ENCODE measurements at regions not wholly inside any gene's neighbourhood (a gene's known extent, or its start where the extent isn't known, plus 50 kb on each side); places are given as distances from the start of the nearest gene placed in this dataset.

GRCh38 chr6:147740326-147740725 lies 231.8 kb downstream of the SAMD5 start:
- in situ Hi-C loops (cut with MboI; ENCODE audit: low pct_unique_long_range_greater_than_20kb, low sequenced_read_pairs, unreplicated experiment), result no loop called here
- DNase-seq (ENCODE audit: low spot score), result no peak
- no peak for TF ChIP-seq CTCF (IDR thresholded peaks at IDR 0.05; ENCODE audit: extremely low read depth, insufficient read depth, missing control alignments)

GRCh38 chr6:147740916-147741315 lies 232.4 kb downstream of the SAMD5 start:
- DNase-seq (ENCODE audit: low spot score), result no peak
- TF ChIP-seq CTCF (IDR thresholded peaks at IDR 0.05; ENCODE audit: extremely low read depth, insufficient read depth, missing control alignments), result no peak
- in situ Hi-C loops (cut with MboI; ENCODE audit: low pct_unique_long_range_greater_than_20kb, low sequenced_read_pairs, unreplicated experiment), result no loop called here

- no peak for TF ChIP-seq CTCF (IDR thresholded peaks at IDR 0.05; ENCODE audit: extremely low read depth, insufficient read depth, missing control alignments)
- in situ Hi-C loops (cut with MboI; ENCODE audit: low pct_unique_long_range_greater_than_20kb, low sequenced_read_pairs, unreplicated experiment), result no loop called here
- no peak for DNase-seq (ENCODE audit: low spot score)
These were observed 232.9 kb downstream of the SAMD5 start for GRCh38 chr6:147741389-147741788.

GRCh38 chr6:147742440-147742839 lies 233.9 kb downstream of the SAMD5 start:
- no peak for DNase-seq (ENCODE audit: low spot score)
- in situ Hi-C loops (cut with MboI; ENCODE audit: low pct_unique_long_range_greater_than_20kb, low sequenced_read_pairs, unreplicated experiment), result no loop called here
- no peak for TF ChIP-seq CTCF (IDR thresholded peaks at IDR 0.05; ENCODE audit: extremely low read depth, insufficient read depth, missing control alignments)

GRCh38 chr6:147744012-147744411 lies 235.5 kb downstream of the SAMD5 start:
- in situ Hi-C loops (cut with MboI; ENCODE audit: low pct_unique_long_range_greater_than_20kb, low sequenced_read_pairs, unreplicated experiment), result no loop called here
- TF ChIP-seq CTCF (IDR thresholded peaks at IDR 0.05; ENCODE audit: extremely low read depth, insufficient read depth, missing control alignments), result no peak
- DNase-seq (ENCODE audit: low spot score), result no peak

GRCh38 chr6:147749331-147749730 lies 240.8 kb downstream of the SAMD5 start:
- in situ Hi-C loops (cut with MboI; ENCODE audit: low pct_unique_long_range_greater_than_20kb, low sequenced_read_pairs, unreplicated experiment), result no loop called here
- DNase-seq (ENCODE audit: low spot score), result no peak
- TF ChIP-seq CTCF (IDR thresholded peaks at IDR 0.05; ENCODE audit: extremely low read depth, insufficient read depth, missing control alignments), result no peak

GRCh38 chr6:147750413-147750812 lies 241.9 kb downstream of the SAMD5 start:
- DNase-seq (ENCODE audit: low spot score), result no peak
- in situ Hi-C loops (cut with MboI; ENCODE audit: low pct_unique_long_range_greater_than_20kb, low sequenced_read_pairs, unreplicated experiment), result no loop called here
- TF ChIP-seq CTCF (IDR thresholded peaks at IDR 0.05; ENCODE audit: extremely low read depth, insufficient read depth, missing control alignments), result no peak
